Ovary (tissue), 7 donors: ENCODE measurements at regions not wholly inside any gene's neighbourhood (a gene's known extent, or its start where the extent isn't known, plus 50 kb on each side); places are given as distances from the start of the nearest gene placed in this dataset.

Experiments used
- DNase-seq, 5 donors: peaks; one replicate each; pipeline ENCODE4 v3.0.0-alpha.2; 2019 to 2020
- H3K27ac ChIP-seq, 2 donors: fragments of 200-600 bp; one replicate each; pipeline versions ENCODE4 v1.5.1 to v1.8.0; 2019 to 2022
- H3K27me3 ChIP-seq: fragments of 200-600 bp; one replicate; pipeline ENCODE4 v1.8.0; 2022
- H3K36me3 ChIP-seq: fragments of 200-600 bp; sonication (generic); one replicate; pipeline ENCODE4 v1.5.1; 2019
- H3K4me1 ChIP-seq: one replicate; pipeline ENCODE4 v1.8.1; 2013; ENCODE audit warnings: mild to moderate bottlenecking, moderate library complexity; ENCODE audit not compliant: insufficient read depth
- H3K4me3 ChIP-seq: fragments of 200-600 bp; sonication (generic); one replicate; pipeline ENCODE4 v1.5.1; 2017
- H3K9me3 ChIP-seq, 2 donors: fragments of 200-600 bp in 1 of 2; sonication (generic) in 1 of 2; one replicate each; pipeline versions ENCODE4 v1.5.1 to v1.8.1; 2013 to 2019; ENCODE audit warnings: mild to moderate bottlenecking in 1 of 2, moderate library complexity in 1 of 2
- EP300 ChIP-seq: sonication (generic); formaldehyde crosslinking; IDR thresholded peaks from one replicate; pipeline ENCODE4 v1.6.1; 2017; ENCODE audit warnings: antibody characterized with exemption
- POLR2A ChIP-seq: fragments of 450-650 bp; IDR thresholded peaks from one replicate; pipeline ENCODE4 v1.6.1; 2017; ENCODE audit warnings: antibody characterized with exemption, mild to moderate bottlenecking, moderate library complexity
- WGBS, 3 donors: extraction: QIAGEN DNeasy Blood & Tissue Kit in 1 of 3; methylation state at CpG; one replicate each; pipeline versions ENCODE4 v1.1.5 to v1.1.7; 2013 to 2017; 5-methylcytosine and 5-hydroxymethylcytosine counted together
- intact Hi-C, 4 donors: fragments of 100-400 bp; cut with DNase I; formaldehyde crosslinking; loops; one replicate each; pipeline versions ENCODE4 v1.11.0 to v1.15.1; 2022 to 2023
- TF ChIP-seq, protein P1 (sequence below), 3 donors: fragments of 450-650 bp in 2 of 3; fragments of 200-600 bp in 1 of 3; IDR thresholded peaks; one replicate each; pipeline versions ENCODE4 v1.5.1 to v1.8.0; 2016 to 2022; ENCODE audit warnings: antibody characterized with exemption in 3 of 3, mild to moderate bottlenecking in 1 of 3
- donor health status: DM: no; HTN: no; CAD: no; lungs with moderate emphysema.
- donor health status: DM: no; HTN: no; CAD: no.
- donor health status: Bipolar disorder and iron deficiency.
- donor health status: DM: no; HTN: no; CAD: no.
- donor health status: DM: yes; HTN: yes; CAD: no.

DNA sequence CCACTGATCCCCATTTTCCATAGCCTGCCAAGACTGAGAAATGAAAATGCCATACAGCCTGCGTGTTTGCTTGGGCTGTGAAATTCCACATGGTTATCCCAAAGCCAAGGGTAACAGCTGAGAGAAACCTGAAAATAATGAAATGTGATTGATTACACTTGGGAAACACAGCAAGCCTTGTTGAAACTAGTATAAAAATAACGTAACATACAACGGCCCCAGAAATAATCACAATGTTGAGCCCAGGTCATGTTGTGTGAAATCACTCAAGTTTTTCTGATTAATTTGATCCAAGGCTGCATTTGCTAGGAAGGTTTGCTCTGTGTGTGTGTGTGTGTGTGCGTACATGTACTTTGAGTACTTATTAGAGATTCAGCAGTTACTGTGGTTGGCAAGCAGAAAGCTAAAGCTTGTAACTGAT, 269.0 kb downstream of the OXSM start:
- intact Hi-C loops, result no loop called here
- no peak for TF ChIP-seq EP300
- TF ChIP-seq, protein P1, sequence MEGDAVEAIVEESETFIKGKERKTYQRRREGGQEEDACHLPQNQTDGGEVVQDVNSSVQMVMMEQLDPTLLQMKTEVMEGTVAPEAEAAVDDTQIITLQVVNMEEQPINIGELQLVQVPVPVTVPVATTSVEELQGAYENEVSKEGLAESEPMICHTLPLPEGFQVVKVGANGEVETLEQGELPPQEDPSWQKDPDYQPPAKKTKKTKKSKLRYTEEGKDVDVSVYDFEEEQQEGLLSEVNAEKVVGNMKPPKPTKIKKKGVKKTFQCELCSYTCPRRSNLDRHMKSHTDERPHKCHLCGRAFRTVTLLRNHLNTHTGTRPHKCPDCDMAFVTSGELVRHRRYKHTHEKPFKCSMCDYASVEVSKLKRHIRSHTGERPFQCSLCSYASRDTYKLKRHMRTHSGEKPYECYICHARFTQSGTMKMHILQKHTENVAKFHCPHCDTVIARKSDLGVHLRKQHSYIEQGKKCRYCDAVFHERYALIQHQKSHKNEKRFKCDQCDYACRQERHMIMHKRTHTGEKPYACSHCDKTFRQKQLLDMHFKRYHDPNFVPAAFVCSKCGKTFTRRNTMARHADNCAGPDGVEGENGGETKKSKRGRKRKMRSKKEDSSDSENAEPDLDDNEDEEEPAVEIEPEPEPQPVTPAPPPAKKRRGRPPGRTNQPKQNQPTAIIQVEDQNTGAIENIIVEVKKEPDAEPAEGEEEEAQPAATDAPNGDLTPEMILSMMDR (IDR thresholded peaks at IDR 0.05), result no peak
- no peak for TF ChIP-seq POLR2A
- no peak for DNase-seq
- Histone ChIP-seq H3K4me3 (no peak overlapping the region), H3K27me3 (no peaks in the 10 kb centered on the region), H3K27ac (no peak overlapping the region), H3K4me1 (no peaks in the 10 kb centered on the region), H3K9me3 (no peaks in the 10 kb centered on the region), H3K36me3 (no peaks in the 10 kb centered on the region)
- 6 to 16% (median 15%) methylated on average over 4 of the region's 4 CpGs for WGBS, 3 donors

DNA sequence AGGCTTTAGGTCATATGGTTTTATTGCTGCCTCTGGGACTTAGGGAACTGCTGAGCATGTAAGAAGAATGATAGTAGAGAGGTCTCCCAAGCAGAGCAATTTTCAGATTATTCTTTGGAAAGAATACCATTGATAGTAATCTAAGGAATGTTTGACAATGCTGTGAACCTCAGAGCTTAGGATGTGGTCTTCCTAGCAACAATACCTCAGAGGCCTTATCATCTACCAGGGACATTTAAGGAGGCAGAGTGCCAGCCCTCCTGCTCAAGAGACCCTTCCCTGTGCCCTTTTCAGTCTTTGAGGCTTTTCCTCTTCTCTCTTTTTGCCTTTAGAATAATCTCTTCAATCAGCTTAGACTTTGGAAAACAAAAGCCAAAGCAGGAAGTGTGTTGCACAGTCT, 272.1 kb downstream of the OXSM start:
- Histone ChIP-seq H3K27me3 (no peaks in the 10 kb centered on the region), H3K9me3 (no peaks in the 10 kb centered on the region), H3K4me3 (no peak overlapping the region), H3K4me1 (no peaks in the 10 kb centered on the region), H3K36me3 (no peaks in the 10 kb centered on the region), H3K27ac (no peak overlapping the region)
- TF ChIP-seq EP300, result no peak
- no peak for TF ChIP-seq POLR2A
- TF ChIP-seq, protein P1 (IDR thresholded peaks at IDR 0.05), result no peak
- intact Hi-C loops, result no loop called here
- DNase-seq, result no peak

DNA sequence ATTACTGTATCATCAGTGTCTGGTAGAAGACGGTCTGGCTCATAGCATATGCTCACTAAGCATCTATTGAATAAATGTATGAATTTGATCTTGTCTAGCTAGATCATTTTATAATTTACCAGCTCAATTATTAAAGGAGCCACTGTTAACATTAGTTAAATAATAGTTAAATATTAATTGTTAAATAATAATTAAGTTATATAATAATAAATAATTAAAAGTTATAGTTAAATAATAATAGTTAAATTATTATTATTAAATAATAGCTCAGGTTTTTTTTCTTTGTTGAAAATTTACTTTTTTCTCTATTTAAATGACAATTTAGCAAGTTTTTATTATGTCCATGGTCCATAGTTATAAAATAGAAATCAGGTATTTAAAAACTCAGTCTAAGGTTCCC, 274.4 kb downstream of the OXSM start:
- no peak for DNase-seq
- no peaks in the 10 kb centered on the region for H3K27me3 ChIP-seq
- H3K27ac ChIP-seq, result no peak overlapping the region
- H3K36me3 ChIP-seq, result no peaks in the 10 kb centered on the region
- H3K9me3 ChIP-seq, result no peaks in the 10 kb centered on the region
- H3K4me3 ChIP-seq, result no peak overlapping the region
- H3K4me1 ChIP-seq, result no peaks in the 10 kb centered on the region
- TF ChIP-seq, protein P1 (IDR thresholded peaks at IDR 0.05), result no peak
- no peak for TF ChIP-seq EP300
- no peak for TF ChIP-seq POLR2A
- intact Hi-C loops, result no loop called here
- WGBS, 3 donors, result 88 to 98% (median 93%) methylated on average over 1 of the region's 1 CpG

DNA sequence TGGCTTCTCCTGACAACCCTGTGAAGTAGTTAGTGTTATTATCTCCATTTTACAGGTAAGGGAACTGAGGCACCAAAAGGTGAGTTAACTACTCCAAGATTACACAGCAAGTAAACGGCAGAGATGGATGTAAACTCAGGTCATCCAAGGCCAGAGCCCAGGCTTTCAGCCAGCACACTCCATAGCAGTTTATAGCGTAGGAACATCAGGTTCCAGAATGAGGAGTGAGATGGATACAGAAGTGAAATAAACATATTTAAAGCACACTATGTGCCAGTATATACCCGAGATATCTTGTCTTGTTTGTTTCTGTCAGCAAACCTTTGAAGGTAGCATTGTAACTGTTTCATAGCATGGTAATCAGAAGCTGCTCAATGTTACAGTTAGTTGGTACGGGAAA, 279.0 kb downstream of the OXSM start:
- no peaks in the 10 kb centered on the region for H3K9me3 ChIP-seq
- no peak overlapping the region for H3K4me3 ChIP-seq
- no peaks in the 10 kb centered on the region for H3K36me3 ChIP-seq
- intact Hi-C loops, result no loop called here
- WGBS, 3 donors, result 60 to 67% (median 61%) methylated on average over 4 of the region's 4 CpGs
- TF ChIP-seq EP300, result no peak
- no peak for TF ChIP-seq POLR2A
- TF ChIP-seq, protein P1 (IDR thresholded peaks at IDR 0.05), result no peak
- no peak for DNase-seq
- H3K27me3 ChIP-seq, result no peaks in the 10 kb centered on the region
- H3K4me1 ChIP-seq, result no peaks in the 10 kb centered on the region
- no peak overlapping the region for H3K27ac ChIP-seq

DNA sequence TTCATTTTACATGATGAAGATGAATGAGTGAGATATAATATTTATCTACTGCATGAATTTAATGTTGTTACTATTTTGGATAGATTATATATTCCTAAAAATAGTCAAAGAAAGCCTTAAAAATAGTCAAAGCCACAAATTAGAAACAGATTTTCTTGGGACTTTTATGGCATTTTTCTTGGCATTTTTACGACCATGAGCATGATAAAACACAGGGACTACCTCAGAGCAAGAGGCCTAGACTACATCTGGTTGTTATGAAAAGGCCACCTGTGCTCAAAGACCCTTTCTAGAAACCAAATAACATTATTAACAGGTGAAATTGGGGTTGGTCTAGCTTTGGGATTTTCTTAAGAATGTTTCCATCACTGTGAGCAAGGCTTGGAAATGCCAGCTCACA, 281.0 kb downstream of the OXSM start:
- Histone ChIP-seq H3K36me3 (no peaks in the 10 kb centered on the region), H3K9me3 (no peaks in the 10 kb centered on the region), H3K4me3 (no peak overlapping the region), H3K27ac (no peak overlapping the region), H3K27me3 (no peaks in the 10 kb centered on the region), H3K4me1 (no peaks in the 10 kb centered on the region)
- intact Hi-C loops, result no loop called here
- no peak for DNase-seq
- WGBS, 3 donors, result 16 to 26% (median 25%) methylated on average over 1 of the region's 1 CpG
- TF ChIP-seq EP300 (no peak), POLR2A (no peak)
- TF ChIP-seq, protein P1 (IDR thresholded peaks at IDR 0.05), result no peak
